SKM-1 (cell line): ENCODE measurements at regions not wholly inside any gene's neighbourhood (a gene's known extent, or its start where the extent isn't known, plus 50 kb on each side); places are given as distances from the start of the nearest gene placed in this dataset.

ENCODE experiments used
- DNase-seq: peaks from one replicate; lab custom pipeline; 2025; ENCODE audit not compliant: unreplicated experiment; lab: John Stamatoyannopoulos, UW

DNA sequence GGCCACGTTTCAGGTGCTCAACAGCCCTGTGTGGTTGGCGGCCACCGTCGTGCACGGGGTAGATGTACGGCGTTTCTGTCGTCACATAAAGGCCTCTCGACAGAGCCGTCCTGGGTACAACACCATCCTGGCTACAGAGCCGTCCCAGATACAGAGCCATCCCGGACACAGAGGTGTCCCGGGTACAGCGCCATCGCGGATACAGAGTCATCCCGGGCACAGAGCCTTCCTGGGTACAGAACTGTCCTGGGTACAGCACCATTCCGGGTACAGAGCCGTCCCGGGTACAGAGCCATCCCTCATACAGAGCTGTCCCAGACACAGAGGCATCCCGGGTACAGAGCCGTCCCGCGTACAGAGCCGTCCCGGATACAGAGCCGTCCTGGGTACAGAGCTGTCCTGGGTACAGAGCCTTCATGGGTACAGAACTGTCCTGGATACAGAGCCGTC lies 222.7 kb upstream of the SOX1 start:
- DNase-seq, result no peak

- DNase-seq, result no peak
Observed at GRCh38 chr13:111844682-111845081, 222.3 kb upstream of the SOX1 start.

GRCh38 chr13:111845621-111846351 lies 221.2 kb upstream of the SOX1 start:
- no peak for DNase-seq

DNA sequence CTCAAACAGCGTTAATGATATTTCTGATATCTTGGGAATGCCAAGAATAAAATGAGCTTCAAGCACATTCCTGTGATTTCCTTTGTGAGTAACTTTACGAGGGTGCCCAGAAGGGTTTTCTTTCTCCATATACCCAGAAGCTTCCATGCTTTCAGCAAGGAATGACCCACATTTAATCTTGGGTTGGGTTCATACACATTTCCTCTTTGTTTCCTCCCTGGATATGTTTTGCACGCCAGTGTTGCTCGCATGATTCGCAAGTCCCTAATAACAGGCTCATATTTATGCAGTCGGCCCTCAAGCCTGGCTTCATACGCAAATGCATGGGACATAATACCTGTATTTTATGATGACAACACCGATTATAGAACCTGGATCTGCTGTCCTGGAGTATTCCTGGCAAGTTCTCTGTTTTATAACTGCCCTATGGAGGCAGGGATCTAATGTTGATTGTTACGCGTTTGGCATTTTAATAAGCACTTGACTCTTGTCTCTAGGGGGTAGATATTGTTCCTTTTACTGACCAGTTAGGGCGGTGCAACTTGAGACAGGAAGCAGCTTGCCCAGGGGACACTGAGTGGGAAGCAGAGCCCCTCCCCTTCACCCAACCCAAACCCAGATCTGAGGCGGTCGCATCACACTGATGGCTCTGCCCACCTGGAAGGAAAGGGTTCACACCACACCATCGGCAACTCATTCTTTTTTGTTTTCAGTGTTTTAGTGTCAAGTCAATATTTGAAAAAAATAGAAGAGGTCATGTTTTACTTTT lies 220.4 kb upstream of the SOX1 start:
- DNase-seq, result no peak

DNA sequence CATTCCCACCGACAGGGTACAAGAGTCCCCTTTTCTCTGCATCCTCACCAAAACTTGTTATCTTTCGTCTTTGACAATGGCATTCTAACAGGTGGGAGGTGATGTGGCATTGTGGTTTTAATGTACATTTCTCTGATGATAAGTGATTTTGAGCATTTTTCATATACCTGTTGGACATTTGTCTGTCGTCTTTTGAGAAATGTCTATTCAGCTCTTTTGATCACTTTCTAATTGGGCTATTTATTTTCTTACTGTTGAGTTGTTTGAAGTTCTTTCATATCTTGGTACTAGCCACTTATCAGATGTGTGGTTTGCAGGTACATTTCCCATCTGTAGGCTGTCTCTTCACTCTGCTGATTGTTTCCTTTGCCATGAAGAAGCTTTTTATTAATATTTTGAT lies 219.0 kb upstream of the SOX1 start:
- DNase-seq, result no peak

DNA sequence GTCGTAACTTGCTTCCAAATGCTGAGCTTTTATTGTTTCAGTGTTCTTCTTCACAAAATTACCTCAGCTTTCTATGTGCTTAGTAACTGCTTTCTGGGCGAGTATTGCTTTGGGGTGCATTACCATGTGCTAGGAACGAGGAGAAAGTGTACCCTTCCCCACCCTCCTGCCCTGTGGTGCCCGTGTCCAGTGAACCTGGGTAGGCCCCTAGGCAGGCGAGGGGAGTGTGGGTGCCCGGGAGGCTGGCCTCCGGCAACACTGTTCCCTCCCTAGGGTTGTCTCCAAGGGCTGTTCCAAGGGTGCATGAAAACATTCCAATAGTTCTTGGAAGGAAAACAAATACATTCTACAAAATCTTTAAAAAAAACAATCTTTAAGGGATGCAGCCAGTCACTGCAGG lies 216.5 kb upstream of the SOX1 start:
- no peak for DNase-seq

DNA sequence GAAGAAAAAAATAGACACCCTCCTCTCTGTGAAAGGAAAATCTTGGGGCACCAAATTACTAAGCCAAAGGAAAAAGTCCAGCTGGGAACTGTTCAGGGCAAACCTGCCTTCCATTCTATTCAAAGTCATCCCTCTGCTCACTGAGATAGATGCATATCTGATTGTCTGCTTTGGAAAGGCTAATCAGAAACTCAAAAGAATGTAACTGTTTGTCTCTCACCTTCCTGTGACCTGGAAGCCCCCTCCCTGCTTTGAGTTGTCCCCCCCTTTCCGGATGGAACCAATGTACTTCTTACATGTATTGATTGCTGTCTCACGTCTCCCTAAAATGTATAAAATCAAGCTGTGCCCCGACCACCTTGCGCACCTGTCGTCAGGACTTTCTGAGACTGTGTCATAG lies 216.0 kb upstream of the SOX1 start:
- DNase-seq, result no peak

GRCh38 chr13:111852725-111853518 lies 214.0 kb upstream of the SOX1 start:
- DNase-seq, result no peak

DNA sequence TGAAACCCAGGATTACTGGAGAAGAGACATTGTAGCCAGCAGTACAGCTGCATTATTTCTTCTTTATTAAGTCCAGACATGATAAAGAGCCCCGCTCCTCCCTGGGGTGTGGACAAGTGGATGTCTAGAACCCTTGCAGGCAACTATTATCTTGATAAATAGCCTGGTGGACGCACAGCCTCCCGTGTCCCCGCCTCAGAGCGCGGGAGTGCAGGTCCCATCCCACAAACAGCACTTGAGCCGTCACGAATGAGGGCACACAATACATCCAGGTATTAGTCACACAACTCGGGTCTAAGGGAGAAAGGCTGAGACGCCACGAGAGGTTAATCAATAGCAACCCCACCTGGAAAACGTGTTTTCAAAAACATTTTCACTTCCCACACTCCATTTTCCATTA lies 213.2 kb upstream of the SOX1 start:
- DNase-seq, result no peak

DNA sequence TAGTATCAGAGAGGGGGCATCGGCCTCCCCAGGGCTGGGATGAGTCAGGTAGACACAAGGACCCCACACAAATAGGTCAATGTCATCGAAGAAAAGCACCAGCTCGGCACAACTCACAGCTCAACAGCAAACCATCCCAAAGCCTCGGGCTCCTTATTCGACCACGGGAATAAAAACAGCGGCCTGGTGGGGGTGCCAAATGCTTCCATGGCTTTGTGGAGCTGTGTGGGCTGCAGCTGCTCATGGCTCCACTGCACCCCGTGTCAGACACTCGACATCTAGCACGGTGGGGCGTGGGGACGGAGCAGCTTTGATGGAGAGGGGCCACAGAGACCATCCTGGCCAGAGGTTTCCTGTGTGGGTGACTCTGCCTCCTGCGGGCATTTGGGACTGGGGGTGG lies 212.5 kb upstream of the SOX1 start:
- DNase-seq, result no peak

DNA sequence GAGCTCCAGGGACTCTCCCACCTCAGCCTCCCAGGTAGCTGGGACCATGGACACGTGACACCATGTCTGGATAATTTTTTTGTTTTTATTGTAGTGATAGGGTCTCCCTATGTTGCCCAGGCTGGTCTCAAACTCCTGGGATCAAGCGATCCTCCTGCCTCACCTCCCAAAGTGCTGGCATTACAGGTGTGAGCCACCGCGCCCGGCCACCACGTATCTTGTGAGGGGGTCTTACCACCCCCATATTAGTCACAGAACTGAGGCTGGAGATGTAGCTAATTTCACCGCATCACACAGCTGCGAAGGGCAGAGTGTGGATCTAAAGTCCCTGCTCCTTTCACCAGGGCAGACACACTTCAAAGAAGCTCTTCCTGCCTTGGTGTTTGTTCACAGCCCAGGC lies 211.8 kb upstream of the SOX1 start:
- no peak for DNase-seq

DNA sequence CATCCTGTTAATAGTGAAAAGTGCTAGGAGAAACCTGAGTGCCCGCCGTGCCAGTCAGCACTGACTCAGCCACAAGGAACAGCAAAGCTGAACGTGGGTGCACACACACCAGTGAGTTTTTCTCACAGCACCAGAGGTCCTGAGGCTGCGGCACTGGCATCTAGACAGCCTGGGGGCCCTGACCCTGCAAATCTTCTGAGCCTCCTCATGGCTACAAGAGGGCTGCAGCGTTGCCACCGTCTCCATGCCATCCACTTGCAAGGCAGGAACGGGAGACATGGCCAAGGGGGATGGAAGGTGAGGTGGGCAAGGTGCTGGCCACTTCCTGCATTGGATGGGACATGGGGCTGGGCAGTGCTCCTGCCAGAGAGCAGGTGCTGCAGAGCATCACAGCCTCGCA lies 211.2 kb upstream of the SOX1 start:
- DNase-seq, result no peak

- DNase-seq, result no peak
Observed at GRCh38 chr13:111856571-111856970, 210.4 kb upstream of the SOX1 start.

DNA sequence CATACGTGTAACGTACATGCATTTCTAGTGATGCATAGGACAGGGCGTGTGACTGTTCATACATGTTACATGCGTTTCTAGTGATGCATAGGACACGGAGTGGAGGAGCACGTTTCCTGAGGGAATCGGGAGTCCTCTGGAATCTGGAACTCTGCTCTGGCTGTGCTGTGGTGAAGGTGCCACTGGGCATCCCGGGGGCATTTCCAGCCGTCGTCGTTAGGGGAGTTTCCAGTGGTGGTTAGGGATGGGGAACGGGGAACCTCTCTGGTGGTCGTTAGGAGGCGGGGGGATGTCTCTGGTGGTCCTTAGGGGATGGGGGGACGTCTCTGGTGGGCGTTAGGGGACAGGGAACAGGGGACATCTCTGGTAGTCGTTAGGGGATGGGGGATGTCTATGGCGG lies 209.6 kb upstream of the SOX1 start:
- DNase-seq, result no peak

DNA sequence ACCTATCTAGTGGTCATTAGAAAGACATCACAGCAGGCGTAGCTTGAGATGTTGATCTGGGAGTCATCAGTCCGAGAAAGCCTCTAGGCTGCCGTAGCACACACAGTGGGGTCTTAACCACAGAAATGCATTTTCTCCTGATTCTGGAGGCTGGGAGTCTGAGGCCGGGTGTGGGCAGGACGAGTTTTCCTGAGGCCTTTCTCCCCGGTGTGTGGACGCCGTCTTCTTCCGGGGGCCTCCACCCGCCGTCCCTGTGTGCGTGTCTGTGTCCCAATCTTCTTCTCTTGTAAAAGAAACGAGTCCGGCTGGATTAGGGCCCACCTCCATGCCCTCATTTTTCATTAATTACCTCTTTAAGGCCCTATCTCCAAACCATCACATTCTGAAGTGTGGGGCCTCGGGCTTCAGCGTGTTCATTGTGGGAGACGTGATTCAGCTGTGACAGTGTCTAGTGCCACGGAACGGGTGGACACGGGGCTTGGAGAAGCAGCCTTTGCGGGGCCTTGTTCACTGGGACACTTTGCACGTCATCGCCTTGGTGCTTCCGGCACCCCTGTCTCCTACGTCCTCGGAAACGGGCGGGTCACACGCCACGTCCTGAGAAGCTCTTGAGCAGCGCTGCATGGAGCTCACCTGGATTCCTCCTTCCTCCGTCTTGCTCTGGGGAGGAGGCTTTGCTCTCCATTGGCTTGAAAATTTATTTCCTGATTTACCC lies 208.9 kb upstream of the SOX1 start:
- DNase-seq, result no peak

DNA sequence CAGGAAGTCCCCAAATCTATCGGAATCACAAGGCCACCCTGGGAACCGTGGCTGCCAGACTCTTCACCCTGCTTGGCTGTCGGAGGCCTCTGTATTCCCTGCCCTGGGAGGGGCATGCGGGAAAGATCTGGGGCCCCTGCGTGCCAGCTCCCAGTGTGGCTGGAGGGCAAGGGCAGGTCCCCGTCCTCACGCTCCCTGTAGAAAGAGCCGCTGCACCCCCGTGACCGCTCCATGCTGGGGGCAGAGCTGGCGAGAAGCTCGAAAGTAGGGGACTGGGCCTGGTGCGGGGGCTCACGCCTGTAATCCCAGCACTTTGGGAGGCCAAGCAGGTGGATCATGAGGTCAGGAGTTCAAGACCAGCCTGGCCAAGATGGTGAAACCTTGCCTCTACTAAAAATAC lies 208.4 kb upstream of the SOX1 start:
- no peak for DNase-seq

- DNase-seq, result no peak
Observed at GRCh38 chr13:111859354-111860230, 207.4 kb upstream of the SOX1 start.

GRCh38 chr13:111860231-111860552 lies 206.8 kb upstream of the SOX1 start:
- no peak for DNase-seq

DNA sequence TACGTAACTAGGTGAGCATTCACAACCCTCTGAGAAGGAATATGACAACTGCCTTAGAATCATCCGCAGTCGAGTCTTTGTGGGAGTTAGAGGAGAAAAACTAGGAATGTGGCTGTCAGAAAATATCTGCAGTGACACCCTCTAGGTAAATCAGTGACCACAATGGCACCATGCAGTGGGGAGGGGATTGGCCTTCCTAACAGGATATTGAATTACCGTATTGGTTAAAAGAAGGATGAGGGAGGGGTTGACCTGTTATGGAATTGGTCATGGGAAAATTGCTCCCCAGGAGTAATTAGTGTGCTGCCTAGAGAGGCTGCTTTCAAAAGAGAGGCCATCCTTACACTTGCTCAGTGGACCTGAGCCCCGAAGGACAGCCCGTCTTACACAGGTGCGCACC lies 205.6 kb upstream of the SOX1 start:
- no peak for DNase-seq

DNA sequence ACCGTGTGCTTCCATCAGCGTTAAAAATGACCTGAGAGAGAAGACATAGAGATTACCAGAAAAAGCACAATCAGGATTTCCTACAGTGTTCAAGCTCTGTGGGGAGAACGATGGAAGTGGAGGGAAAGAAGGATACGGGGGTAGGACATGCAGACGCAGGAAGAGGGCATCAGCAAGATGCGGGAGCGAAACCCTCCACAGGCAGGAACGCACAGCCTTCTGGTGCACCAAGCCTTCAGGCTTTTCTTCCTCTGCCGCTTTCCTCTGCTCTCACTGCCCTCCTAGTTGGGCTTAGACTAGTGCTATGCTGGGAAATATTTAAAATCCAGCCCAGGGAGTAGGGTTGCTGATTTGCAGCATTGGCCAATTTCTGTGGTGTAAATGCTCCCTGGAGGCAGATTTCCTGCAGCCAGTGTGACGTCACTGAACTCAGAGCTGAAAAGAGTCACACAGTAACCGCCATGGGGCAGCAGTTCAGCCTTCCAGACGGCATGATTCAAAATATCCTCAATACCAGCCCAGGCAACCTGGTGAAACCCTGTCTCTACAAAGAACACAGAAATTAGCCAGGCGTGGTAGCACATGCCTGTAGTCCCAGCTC lies 205.1 kb upstream of the SOX1 start:
- no peak for DNase-seq
